IMR-90 (cell line): ENCODE measurements at regions not wholly inside any gene's neighbourhood (a gene's known extent, or its start where the extent isn't known, plus 50 kb on each side); places are given as distances from the start of the nearest gene placed in this dataset.

Source experiments
- BHLHE40 ChIP-seq: fragments of 150-350 bp; IDR thresholded peaks from 2 replicates; pipeline ENCODE4 v1.6.1; 2016; ENCODE audit warnings: mild to moderate bottlenecking, low read depth, low read length
- CHD1 ChIP-seq: IDR thresholded peaks from 2 replicates; pipeline ENCODE4 v1.6.1; 2012; ENCODE audit warnings: low read depth, low read length, improper control_type of control experiment
- FOS ChIP-seq: fragments of 150-350 bp; IDR thresholded peaks from 2 replicates; pipeline ENCODE4 v1.6.1; 2016; ENCODE audit warnings: low read depth, low read length
- MAZ ChIP-seq: IDR thresholded peaks from 2 replicates; pipeline ENCODE4 v1.6.1; 2012; ENCODE audit warnings: low read depth, mild to moderate bottlenecking, low read length, improper control_type of control experiment, moderate library complexity, borderline replicate concordance
- MXI1 ChIP-seq: IDR thresholded peaks from 2 replicates; pipeline ENCODE4 v1.6.1; 2012; ENCODE audit warnings: low read depth, mild to moderate bottlenecking, low read length, moderate library complexity, borderline replicate concordance
- NFE2L2 ChIP-seq: fragments of 150-350 bp; IDR thresholded peaks from 2 replicates; pipeline ENCODE4 v1.6.1; 2016; ENCODE audit warnings: low read depth, mild to moderate bottlenecking, low read length
- POLR2A ChIP-seq: IDR thresholded peaks from 2 replicates; pipeline ENCODE4 v1.6.1; 2012; ENCODE audit warnings: mild to moderate bottlenecking, low read depth, low read length
- RAD21 ChIP-seq: IDR thresholded peaks from 2 replicates; pipeline ENCODE4 v1.6.1; 2012; ENCODE audit warnings: low read length, improper control_type of control experiment
- RCOR1 ChIP-seq: IDR thresholded peaks from 2 replicates; pipeline ENCODE4 v1.6.1; 2012; ENCODE audit warnings: mild to moderate bottlenecking, low read length, improper control_type of control experiment; ENCODE audit not compliant: insufficient replicate concordance
- RFX5 ChIP-seq: IDR thresholded peaks from 2 replicates; pipeline ENCODE4 v1.8.0; 2012; ENCODE audit warnings: low read depth, mild to moderate bottlenecking, low read length, moderate library complexity
- SMC3 ChIP-seq: fragments of 150-350 bp; IDR thresholded peaks from 2 replicates; pipeline ENCODE4 v1.6.1; 2016; ENCODE audit warnings: low read depth, mild to moderate bottlenecking, antibody characterized with exemption, low read length, moderate library complexity
- TF ChIP-seq, protein P1 (sequence below): conservative IDR thresholded peaks from 2 replicates; pipeline ENCODE4 v1.5.1; 2012; ENCODE audit warnings: mild to moderate bottlenecking, low read depth, low read length, improper control_type of control experiment
- TF ChIP-seq, protein P2 (sequence below): fragments of 150-350 bp; IDR thresholded peaks from 2 replicates; pipeline ENCODE4 v1.6.1; 2017; ENCODE audit warnings: mild to moderate bottlenecking, antibody characterized with exemption, low read length, low read depth

DNA sequence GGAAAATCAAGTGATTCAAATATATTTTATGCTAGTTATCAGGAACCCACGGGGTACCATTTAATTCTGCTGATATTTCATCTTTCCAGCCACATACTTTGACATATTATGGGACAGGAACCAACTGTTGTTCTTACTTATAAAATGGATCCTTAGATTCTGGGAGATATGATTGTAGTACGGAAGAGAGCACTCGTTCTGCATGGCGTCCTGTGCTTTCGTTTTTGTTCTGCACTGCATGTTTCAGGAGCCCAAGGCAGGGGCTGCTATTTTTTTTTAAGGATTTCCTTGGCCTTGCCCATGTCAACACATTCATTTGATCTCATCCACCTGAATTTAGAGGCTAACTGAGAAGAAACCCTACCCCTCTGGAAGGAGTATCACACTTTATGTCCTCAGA, 245.5 kb upstream of the TLL1 start:
- TF ChIP-seq, protein P1, sequence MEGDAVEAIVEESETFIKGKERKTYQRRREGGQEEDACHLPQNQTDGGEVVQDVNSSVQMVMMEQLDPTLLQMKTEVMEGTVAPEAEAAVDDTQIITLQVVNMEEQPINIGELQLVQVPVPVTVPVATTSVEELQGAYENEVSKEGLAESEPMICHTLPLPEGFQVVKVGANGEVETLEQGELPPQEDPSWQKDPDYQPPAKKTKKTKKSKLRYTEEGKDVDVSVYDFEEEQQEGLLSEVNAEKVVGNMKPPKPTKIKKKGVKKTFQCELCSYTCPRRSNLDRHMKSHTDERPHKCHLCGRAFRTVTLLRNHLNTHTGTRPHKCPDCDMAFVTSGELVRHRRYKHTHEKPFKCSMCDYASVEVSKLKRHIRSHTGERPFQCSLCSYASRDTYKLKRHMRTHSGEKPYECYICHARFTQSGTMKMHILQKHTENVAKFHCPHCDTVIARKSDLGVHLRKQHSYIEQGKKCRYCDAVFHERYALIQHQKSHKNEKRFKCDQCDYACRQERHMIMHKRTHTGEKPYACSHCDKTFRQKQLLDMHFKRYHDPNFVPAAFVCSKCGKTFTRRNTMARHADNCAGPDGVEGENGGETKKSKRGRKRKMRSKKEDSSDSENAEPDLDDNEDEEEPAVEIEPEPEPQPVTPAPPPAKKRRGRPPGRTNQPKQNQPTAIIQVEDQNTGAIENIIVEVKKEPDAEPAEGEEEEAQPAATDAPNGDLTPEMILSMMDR = no peak
- no peak for TF ChIP-seq RCOR1
- TF ChIP-seq FOS = no peak
- TF ChIP-seq RAD21 = no peak
- no peak for TF ChIP-seq MXI1
- no peak for TF ChIP-seq POLR2A
- TF ChIP-seq RFX5 = no peak
- TF ChIP-seq, protein P2, sequence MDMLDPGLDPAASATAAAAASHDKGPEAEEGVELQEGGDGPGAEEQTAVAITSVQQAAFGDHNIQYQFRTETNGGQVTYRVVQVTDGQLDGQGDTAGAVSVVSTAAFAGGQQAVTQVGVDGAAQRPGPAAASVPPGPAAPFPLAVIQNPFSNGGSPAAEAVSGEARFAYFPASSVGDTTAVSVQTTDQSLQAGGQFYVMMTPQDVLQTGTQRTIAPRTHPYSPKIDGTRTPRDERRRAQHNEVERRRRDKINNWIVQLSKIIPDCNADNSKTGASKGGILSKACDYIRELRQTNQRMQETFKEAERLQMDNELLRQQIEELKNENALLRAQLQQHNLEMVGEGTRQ = no peak
- TF ChIP-seq SMC3 = no peak
- TF ChIP-seq NFE2L2 = no peak
- TF ChIP-seq BHLHE40 = no peak
- TF ChIP-seq CHD1 = no peak
- no peak for TF ChIP-seq MAZ
